ENCODE measurements at regions not wholly inside any gene's neighbourhood (a gene's known extent, or its start where the extent isn't known, plus 50 kb on each side); places are given as distances from the start of the nearest gene placed in this dataset.

GRCh38 chr12:107196681-107197080 is 103.3 kb upstream of the CRY1 start:
- TF ChIP-seq, protein P1, sequence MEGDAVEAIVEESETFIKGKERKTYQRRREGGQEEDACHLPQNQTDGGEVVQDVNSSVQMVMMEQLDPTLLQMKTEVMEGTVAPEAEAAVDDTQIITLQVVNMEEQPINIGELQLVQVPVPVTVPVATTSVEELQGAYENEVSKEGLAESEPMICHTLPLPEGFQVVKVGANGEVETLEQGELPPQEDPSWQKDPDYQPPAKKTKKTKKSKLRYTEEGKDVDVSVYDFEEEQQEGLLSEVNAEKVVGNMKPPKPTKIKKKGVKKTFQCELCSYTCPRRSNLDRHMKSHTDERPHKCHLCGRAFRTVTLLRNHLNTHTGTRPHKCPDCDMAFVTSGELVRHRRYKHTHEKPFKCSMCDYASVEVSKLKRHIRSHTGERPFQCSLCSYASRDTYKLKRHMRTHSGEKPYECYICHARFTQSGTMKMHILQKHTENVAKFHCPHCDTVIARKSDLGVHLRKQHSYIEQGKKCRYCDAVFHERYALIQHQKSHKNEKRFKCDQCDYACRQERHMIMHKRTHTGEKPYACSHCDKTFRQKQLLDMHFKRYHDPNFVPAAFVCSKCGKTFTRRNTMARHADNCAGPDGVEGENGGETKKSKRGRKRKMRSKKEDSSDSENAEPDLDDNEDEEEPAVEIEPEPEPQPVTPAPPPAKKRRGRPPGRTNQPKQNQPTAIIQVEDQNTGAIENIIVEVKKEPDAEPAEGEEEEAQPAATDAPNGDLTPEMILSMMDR (IDR thresholded peaks at IDR 0.05; ENCODE audit: insufficient read depth, low read length), result no peak
- TF ChIP-seq, protein P2, sequence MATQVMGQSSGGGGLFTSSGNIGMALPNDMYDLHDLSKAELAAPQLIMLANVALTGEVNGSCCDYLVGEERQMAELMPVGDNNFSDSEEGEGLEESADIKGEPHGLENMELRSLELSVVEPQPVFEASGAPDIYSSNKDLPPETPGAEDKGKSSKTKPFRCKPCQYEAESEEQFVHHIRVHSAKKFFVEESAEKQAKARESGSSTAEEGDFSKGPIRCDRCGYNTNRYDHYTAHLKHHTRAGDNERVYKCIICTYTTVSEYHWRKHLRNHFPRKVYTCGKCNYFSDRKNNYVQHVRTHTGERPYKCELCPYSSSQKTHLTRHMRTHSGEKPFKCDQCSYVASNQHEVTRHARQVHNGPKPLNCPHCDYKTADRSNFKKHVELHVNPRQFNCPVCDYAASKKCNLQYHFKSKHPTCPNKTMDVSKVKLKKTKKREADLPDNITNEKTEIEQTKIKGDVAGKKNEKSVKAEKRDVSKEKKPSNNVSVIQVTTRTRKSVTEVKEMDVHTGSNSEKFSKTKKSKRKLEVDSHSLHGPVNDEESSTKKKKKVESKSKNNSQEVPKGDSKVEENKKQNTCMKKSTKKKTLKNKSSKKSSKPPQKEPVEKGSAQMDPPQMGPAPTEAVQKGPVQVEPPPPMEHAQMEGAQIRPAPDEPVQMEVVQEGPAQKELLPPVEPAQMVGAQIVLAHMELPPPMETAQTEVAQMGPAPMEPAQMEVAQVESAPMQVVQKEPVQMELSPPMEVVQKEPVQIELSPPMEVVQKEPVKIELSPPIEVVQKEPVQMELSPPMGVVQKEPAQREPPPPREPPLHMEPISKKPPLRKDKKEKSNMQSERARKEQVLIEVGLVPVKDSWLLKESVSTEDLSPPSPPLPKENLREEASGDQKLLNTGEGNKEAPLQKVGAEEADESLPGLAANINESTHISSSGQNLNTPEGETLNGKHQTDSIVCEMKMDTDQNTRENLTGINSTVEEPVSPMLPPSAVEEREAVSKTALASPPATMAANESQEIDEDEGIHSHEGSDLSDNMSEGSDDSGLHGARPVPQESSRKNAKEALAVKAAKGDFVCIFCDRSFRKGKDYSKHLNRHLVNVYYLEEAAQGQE (IDR thresholded peaks at IDR 0.05; ENCODE audit: insufficient replicate concordance, low read depth), result no peak
- no peak for TF ChIP-seq POLR2AphosphoS5 (IDR thresholded peaks at IDR 0.05; ENCODE audit: low read depth)

All from HL-60 (cell line).